ENCODE measurements at regions not wholly inside any gene's neighbourhood (a gene's known extent, or its start where the extent isn't known, plus 50 kb on each side); places are given as distances from the start of the nearest gene placed in this dataset.

- ATAC-seq (no peak), DNase-seq (ENCODE audit: low read depth, low spot score) (no peak)
- in situ Hi-C loops (cut with HindIII; ENCODE audit: low pct_unique_long_range_greater_than_20kb, low sequenced_read_pairs): no loop called here
- no TSS peak for BruUV-seq (replicated peaks)
- Histone ChIP-seq H3K4me3 (ENCODE audit: low read depth in 2 of 2, low read length in 2 of 2) (no peak overlapping the region), H3K9me3 (ENCODE audit: control insufficient read depth, insufficient read depth, low read depth, low read length) (no peaks in the 10 kb centered on the region), H3K4me1 (ENCODE audit: control insufficient read depth, insufficient read depth, low read length) (no peaks in the 10 kb centered on the region), H3K36me3 (ENCODE audit: control insufficient read depth, insufficient read depth, low read length) (no peaks in the 10 kb centered on the region), H3K27ac (ENCODE audit: low read length) (no peak overlapping the region), H3K27me3 (ENCODE audit: control insufficient read depth, insufficient read depth, low read length) (no peaks in the 10 kb centered on the region)
- TF ChIP-seq REST (IDR thresholded peaks at IDR 0.05; ENCODE audit: insufficient read depth in 1 of 2, low read depth in 2 of 2, low read length in 1 of 2) (no peak), SIN3A (IDR thresholded peaks at IDR 0.05; ENCODE audit: borderline replicate concordance, insufficient read depth, low read depth, low read length) (no peak), CTCF (IDR thresholded peaks at IDR 0.05) (no peak), POLR2AphosphoS5 (IDR thresholded peaks at IDR 0.05; ENCODE audit: low read depth, low read length) (no peak), TCF7L2 (IDR thresholded peaks at IDR 0.05; ENCODE audit: low read depth, low read length) (no peak)
- intact Hi-C loops (cut with micrococcal nuclease; ENCODE audit: unreplicated experiment): no loop called here
- ChIA-PET POLR2A (no interaction called here), CTCF (no interaction called here)
Observed at GRCh38 chr11:36865846-36866245, 267.8 kb upstream of the RAG2 start.

- in situ Hi-C loops (cut with HindIII; ENCODE audit: low pct_unique_long_range_greater_than_20kb, low sequenced_read_pairs): no loop called here
- H3K4me1 ChIP-seq (ENCODE audit: control insufficient read depth, insufficient read depth, low read length): no peaks in the 10 kb centered on the region
- ATAC-seq: no peak
- H3K9me3 ChIP-seq (ENCODE audit: control insufficient read depth, insufficient read depth, low read depth, low read length): no peaks in the 10 kb centered on the region
- ChIA-PET CTCF (no interaction called here), POLR2A (no interaction called here)
- H3K27ac ChIP-seq (ENCODE audit: low read length): no peak overlapping the region
- no peak for DNase-seq (ENCODE audit: low read depth, low spot score)
- no peak overlapping the region for H3K4me3 ChIP-seq (ENCODE audit: low read depth in 2 of 2, low read length in 2 of 2)
- intact Hi-C loops (cut with micrococcal nuclease; ENCODE audit: unreplicated experiment): no loop called here
- BruUV-seq (replicated peaks): no TSS peak
- no peaks in the 10 kb centered on the region for H3K36me3 ChIP-seq (ENCODE audit: control insufficient read depth, insufficient read depth, low read length)
- no peak for TF ChIP-seq POLR2AphosphoS5 (IDR thresholded peaks at IDR 0.05; ENCODE audit: low read depth, low read length)
- no peak for TF ChIP-seq TCF7L2 (IDR thresholded peaks at IDR 0.05; ENCODE audit: low read depth, low read length)
- no peak for TF ChIP-seq CTCF (IDR thresholded peaks at IDR 0.05)
- no peak for TF ChIP-seq REST (IDR thresholded peaks at IDR 0.05; ENCODE audit: insufficient read depth in 1 of 2, low read depth in 2 of 2, low read length in 1 of 2)
- TF ChIP-seq SIN3A (IDR thresholded peaks at IDR 0.05; ENCODE audit: borderline replicate concordance, insufficient read depth, low read depth, low read length): no peak
- no peaks in the 10 kb centered on the region for H3K27me3 ChIP-seq (ENCODE audit: control insufficient read depth, insufficient read depth, low read length)
Observed at GRCh38 chr11:36854875-36855274, 256.8 kb upstream of the RAG2 start.

All from Panc1 (cell line).